SK-N-MC (cell line): ENCODE measurements at regions not wholly inside any gene's neighbourhood (a gene's known extent, or its start where the extent isn't known, plus 50 kb on each side); places are given as distances from the start of the nearest gene placed in this dataset.
A peak's percentile ranks its signal among the peaks of the same experiment; 100 is the strongest.

Experiments
- DNase-seq: peaks from one replicate; pipeline ENCODE4 v3.0.0-alpha.2; 2011; ENCODE audit warnings: low read depth, low spot score
- H3K27ac ChIP-seq: fragments of 200-600 bp; sonication (generic); 2 replicates; pipeline ENCODE4 v1.5.1; 2016; ENCODE audit warnings: mixed run types
- H3K36me3 ChIP-seq: fragments of 200-600 bp; sonication (generic); 2 replicates; pipeline ENCODE4 v1.6.1; 2017; ENCODE audit warnings: antibody characterized with exemption, low read length, mixed read lengths; ENCODE audit not compliant: insufficient read depth
- H3K4me3 ChIP-seq: fragments of 200-600 bp; sonication (generic); 2 replicates; pipeline ENCODE4 v1.5.1; 2016
- H3K9ac ChIP-seq: fragments of 200-600 bp; sonication (generic); 2 replicates; pipeline ENCODE4 v1.8.0; 2017; ENCODE audit warnings: mixed run types, mixed read lengths; ENCODE audit not compliant: insufficient read length
- H3K9me3 ChIP-seq: fragments of 200-600 bp; sonication (generic); 2 replicates; pipeline ENCODE4 v1.6.1; 2017; ENCODE audit warnings: low read depth, mild to moderate bottlenecking, antibody characterized with exemption, low read length, moderate library complexity, mixed read lengths
- EZH2 ChIP-seq: fragments of 200-600 bp; sonication (generic); IDR thresholded peaks from one replicate; pipeline ENCODE4 v1.6.1; 2017; ENCODE audit warnings: antibody characterized with exemption
- FOXP2 ChIP-seq: optimal IDR thresholded peaks from 2 replicates; pipeline ENCODE3; 2011; ENCODE audit warnings: mild to moderate bottlenecking, moderate library complexity; ENCODE audit not compliant: insufficient read depth; ENCODE audit errors: extremely low read length, control extremely low read depth
- POLR2AphosphoS5 ChIP-seq: IDR thresholded peaks from 2 replicates; pipeline ENCODE4 v1.6.1; 2012; ENCODE audit warnings: mild to moderate bottlenecking, low read depth, low read length, borderline replicate concordance

DNA sequence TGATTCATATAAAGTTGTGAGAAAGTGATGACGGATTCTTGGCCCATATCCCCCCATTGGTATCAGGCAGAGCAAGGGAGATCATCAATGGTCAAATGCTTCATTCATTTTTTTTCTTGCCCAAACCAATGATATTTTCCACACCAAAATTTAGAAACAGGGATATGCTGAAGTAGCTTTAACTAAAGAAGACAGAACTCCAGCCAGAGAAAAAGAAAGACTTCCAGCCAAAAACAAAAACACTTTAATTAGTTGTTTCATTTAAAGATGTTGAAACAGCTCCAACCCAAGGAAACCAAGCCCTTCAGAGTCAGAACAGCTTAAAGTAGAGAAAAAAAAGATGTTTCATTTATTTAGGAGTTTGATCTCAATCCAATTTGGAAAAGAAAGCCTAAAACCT lies 358.9 kb upstream of the NBEA start:
- Histone ChIP-seq H3K27ac (no peak overlapping the region), H3K9ac (no peak overlapping the region), H3K4me3 (no peak overlapping the region), H3K36me3 (no peaks in the 10 kb centered on the region), H3K9me3 (no peaks in the 10 kb centered on the region)
- DNase-seq: no peak
- TF ChIP-seq FOXP2 (no peak), EZH2 (no peak), POLR2AphosphoS5 (no peak)

DNA sequence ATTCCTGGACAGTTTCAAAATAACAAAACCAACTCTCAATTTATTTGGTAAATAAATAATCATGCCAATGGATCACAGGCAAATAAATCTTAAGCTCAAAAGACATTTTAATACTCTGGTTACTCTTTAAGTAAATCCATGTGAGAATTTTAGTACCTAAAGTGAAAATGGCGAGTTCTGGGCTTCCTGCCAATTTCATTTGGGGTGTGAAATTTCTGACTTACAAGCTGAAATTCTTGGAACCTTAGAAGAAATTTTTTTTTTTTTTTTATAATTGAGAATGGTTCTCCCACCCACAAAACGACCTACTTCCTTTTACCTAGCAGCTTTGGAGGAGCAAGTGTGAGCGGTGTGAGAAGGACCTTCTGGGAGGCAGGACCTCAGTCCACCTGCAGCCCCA lies 354.5 kb upstream of the NBEA start:
- H3K9me3 ChIP-seq: no peaks in the 10 kb centered on the region
- TF ChIP-seq FOXP2 (no peak), EZH2 (no peak), POLR2AphosphoS5 (no peak)

DNA sequence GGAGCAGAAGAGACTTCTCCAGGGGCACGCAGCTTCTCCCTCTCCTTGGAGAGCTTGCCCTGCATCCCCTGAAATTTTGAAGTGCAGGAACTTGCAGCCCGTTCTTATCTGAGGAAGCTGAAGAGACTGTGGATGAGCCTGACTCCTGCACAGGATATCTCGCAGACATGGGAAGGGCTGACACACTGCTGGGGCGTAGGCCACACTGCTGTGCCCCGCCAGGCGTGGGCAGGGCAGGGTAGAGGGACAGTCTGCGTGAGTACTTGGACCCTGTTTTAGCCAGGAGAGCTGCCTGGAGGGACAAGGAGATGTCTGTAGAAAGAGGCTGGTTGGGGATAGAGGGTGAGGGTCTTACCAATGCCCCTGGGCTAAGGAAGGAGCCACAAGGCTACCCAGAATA lies 353.7 kb upstream of the NBEA start:
- no peak overlapping the region for H3K27ac ChIP-seq
- no peak for DNase-seq
- no peaks in the 10 kb centered on the region for H3K36me3 ChIP-seq
- no peaks in the 10 kb centered on the region for H3K9me3 ChIP-seq
- no peak overlapping the region for H3K4me3 ChIP-seq
- no peak overlapping the region for H3K9ac ChIP-seq
- no peak for TF ChIP-seq EZH2
- no peak for TF ChIP-seq FOXP2
- TF ChIP-seq POLR2AphosphoS5: no peak

More for the DNA sequence above, 354.5 kb upstream of the NBEA start:
- no peak overlapping the region for H3K4me3 ChIP-seq
- H3K36me3 ChIP-seq: no peaks in the 10 kb centered on the region
- H3K27ac ChIP-seq: peak overlapping the region; percentile 40; the same call in 1 of the 2 replicates
- H3K9ac ChIP-seq: no peak overlapping the region
- DNase-seq: peak; percentile 14

DNA sequence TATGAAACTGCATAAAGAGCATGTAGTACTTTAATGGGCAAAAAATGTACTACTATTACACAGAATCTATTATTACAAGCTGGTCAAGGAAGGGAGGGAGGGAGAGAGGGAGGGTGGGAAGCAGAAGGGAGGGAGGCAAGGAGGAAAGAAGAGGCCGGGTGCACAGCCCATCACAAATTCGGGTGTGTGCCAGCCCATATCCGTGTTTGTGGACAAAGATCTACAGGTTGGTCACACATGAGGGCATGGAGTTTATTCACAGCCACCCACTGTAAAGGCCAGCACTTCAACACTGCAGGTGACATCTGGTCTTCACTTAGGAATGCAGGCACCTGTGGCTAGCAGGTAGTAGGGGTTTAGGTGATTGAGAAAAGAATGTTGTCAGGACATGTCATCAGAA lies 352.5 kb upstream of the NBEA start:
- Histone ChIP-seq H3K27ac (no peak overlapping the region), H3K4me3 (no peak overlapping the region), H3K36me3 (no peaks in the 10 kb centered on the region), H3K9ac (no peak overlapping the region), H3K9me3 (no peaks in the 10 kb centered on the region)
- TF ChIP-seq EZH2 (no peak), POLR2AphosphoS5 (no peak), FOXP2 (no peak)
- no peak for DNase-seq

- H3K9me3 ChIP-seq: no peaks in the 10 kb centered on the region
- no peak overlapping the region for H3K4me3 ChIP-seq
- no peak for DNase-seq
- TF ChIP-seq FOXP2 (no peak), EZH2 (no peak), POLR2AphosphoS5 (no peak)
- H3K9ac ChIP-seq: no peak overlapping the region
- H3K27ac ChIP-seq: no peak overlapping the region
- H3K36me3 ChIP-seq: no peaks in the 10 kb centered on the region
Observed at GRCh38 chr13:34591129-34591528, 350.9 kb upstream of the NBEA start.

DNA sequence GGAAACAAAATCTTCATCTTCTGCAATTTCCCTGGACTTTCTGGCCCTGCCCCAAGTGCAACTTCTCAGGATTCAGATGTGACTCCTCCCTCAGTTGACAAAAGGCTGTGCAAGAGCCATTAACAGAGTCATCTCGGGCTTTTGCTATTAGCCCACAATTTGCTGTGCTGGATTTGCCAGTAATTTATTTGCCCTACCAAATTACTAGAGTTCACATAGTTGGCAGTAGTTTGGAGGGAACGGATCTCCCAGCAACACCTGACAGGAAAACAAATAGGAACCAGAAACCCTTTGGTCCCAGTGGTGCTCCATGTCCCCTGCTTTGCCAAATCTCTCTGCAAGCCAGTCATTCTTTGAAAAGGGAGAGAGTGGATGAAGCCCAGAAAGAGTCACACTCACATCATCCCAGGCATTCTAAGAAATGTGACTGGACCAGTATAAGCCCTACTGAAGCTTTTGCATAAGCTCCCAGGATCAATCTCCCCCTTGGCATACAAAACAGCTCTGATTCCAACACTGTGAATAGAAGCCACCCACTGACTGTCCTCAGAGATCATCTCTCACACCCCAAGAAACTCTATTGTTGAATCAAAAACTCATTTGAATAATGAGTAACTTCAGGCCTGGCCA lies 350.1 kb upstream of the NBEA start:
- no peak for DNase-seq
- H3K27ac ChIP-seq: no peak overlapping the region
- TF ChIP-seq EZH2 (no peak), FOXP2 (no peak), POLR2AphosphoS5 (no peak)
- no peaks in the 10 kb centered on the region for H3K9me3 ChIP-seq
- H3K9ac ChIP-seq: no peak overlapping the region
- no peak overlapping the region for H3K4me3 ChIP-seq
- H3K36me3 ChIP-seq: no peaks in the 10 kb centered on the region

DNA sequence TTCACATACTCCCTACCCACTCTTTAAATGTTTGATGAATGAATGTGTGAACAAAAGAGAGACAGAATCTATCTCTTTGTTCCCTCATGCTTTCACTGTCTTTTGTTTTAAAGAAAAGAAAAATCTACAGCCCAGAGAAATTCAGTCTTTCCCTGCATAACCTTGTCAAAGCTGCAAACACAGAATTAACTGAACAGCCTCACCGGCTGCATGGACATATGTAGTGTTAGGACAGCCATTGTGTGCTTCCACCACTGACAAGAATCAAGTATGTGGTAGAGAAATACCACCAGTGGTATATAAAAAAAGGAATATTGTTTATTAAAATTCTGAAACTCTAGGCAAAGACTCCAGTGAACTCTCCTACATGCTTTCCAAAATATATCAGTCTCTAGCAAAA lies 348.4 kb upstream of the NBEA start:
- DNase-seq: no peak
- H3K4me3 ChIP-seq: no peak overlapping the region
- H3K27ac ChIP-seq: no peak overlapping the region
- TF ChIP-seq EZH2: no peak
- no peak for TF ChIP-seq POLR2AphosphoS5
- TF ChIP-seq FOXP2: no peak
- no peaks in the 10 kb centered on the region for H3K36me3 ChIP-seq
- H3K9ac ChIP-seq: no peak overlapping the region
- H3K9me3 ChIP-seq: no peaks in the 10 kb centered on the region

- Histone ChIP-seq H3K9me3 (no peaks in the 10 kb centered on the region), H3K27ac (no peak overlapping the region), H3K9ac (no peak overlapping the region), H3K36me3 (no peaks in the 10 kb centered on the region), H3K4me3 (no peak overlapping the region)
- no peak for TF ChIP-seq EZH2
- no peak for TF ChIP-seq POLR2AphosphoS5
- TF ChIP-seq FOXP2: no peak
- no peak for DNase-seq
Observed at GRCh38 chr13:34594507-34594906, 347.6 kb upstream of the NBEA start.

GRCh38 chr13:34608331-34608730 lies 333.7 kb upstream of the NBEA start:
- TF ChIP-seq POLR2AphosphoS5: no peak
- TF ChIP-seq FOXP2: no peak
- no peak for TF ChIP-seq EZH2
- Histone ChIP-seq H3K9me3 (no peaks in the 10 kb centered on the region), H3K4me3 (no peak overlapping the region), H3K9ac (no peak overlapping the region), H3K27ac (no peak overlapping the region), H3K36me3 (no peaks in the 10 kb centered on the region)
- DNase-seq: no peak

DNA sequence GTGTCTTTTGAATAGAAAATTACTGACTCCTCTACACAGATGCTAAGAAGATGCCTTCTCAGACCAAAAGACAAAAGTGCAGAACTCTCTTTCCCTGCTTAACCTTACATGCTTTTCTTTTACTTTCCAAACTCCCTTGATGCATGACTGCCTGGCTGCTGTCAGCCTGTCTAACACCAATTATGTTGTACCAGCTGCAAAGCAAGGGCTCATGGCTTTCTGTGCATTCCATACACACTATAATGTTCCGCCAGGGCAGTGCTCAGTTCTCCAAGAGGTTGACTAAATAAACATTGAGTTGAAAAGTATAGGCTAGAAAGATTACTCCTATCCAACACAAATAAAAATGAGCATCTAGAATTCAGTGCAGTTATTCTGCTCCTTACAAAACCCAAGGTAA lies 330.4 kb upstream of the NBEA start:
- no peak for TF ChIP-seq EZH2
- no peak for TF ChIP-seq POLR2AphosphoS5
- H3K4me3 ChIP-seq: no peak overlapping the region
- no peaks in the 10 kb centered on the region for H3K9me3 ChIP-seq
- H3K27ac ChIP-seq: no peak overlapping the region
- no peak for DNase-seq
- no peak overlapping the region for H3K9ac ChIP-seq
- H3K36me3 ChIP-seq: no peaks in the 10 kb centered on the region
